ENCODE measurements at regions not wholly inside any gene's neighbourhood (a gene's known extent, or its start where the extent isn't known, plus 50 kb on each side); places are given as distances from the start of the nearest gene placed in this dataset.
A peak's percentile ranks its signal among the peaks of the same experiment; 100 is the strongest.

DNA sequence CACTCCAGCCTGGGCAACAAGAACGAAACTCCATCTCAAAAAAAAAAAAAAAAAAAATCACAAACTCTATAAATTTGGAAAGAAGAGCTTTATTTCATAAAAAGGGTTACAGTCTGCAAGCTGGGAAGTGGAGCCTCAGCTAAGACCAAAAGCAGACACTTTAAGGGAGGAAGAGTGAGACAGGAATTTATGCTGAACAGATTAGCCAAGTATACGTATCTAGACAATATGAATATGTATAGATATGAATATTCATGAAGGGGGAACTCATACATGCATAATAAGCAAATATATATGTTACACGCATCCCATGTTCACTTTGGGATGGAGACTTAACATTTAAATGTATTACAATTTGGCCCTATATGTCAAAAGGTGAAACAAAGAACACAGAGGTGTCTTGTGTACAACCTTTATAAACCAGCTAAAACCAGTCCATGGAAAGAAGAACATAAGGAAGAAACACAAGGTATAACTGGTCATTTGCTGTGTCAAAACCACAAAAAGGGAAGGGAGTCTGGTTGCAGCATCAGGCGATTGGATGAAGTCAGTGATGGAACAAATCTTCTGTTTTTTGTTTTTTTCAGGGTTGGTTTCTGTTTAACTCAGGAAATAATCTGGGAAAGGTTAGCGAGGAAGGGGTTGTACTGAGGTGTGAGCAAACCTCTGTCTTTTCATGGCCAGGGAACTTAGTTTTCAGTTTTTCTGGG, 130.0 kb upstream of the MAOA start:
- no peaks in the 10 kb centered on the region for H3K36me3 ChIP-seq (ENCODE audit: control insufficient read depth in 2 of 2, insufficient read depth in 1 of 2, low read length in 2 of 2)
- CTCF ChIA-PET = interaction anchor here (0.7 kb wide), 1 partner anchor 24 kb away, joined by 3 read pairs; no protein-coding TSS in a partner anchor
- H3K9me3 ChIP-seq (ENCODE audit: control insufficient read depth, insufficient read depth, low read depth, low read length) = no peaks in the 10 kb centered on the region
- no peak overlapping the region for H3K4me3 ChIP-seq (ENCODE audit: low read depth, low read length)
- H3K27ac ChIP-seq (ENCODE audit: extremely low read depth, low read depth, low read length) = no peak overlapping the region
- no peaks in the 10 kb centered on the region for H3K4me1 ChIP-seq (ENCODE audit: control insufficient read depth, insufficient read depth, low read length)
- POLR2A ChIA-PET = no interaction called here
- TF ChIP-seq MEIS1 (CRISPR knock-in tag; IDR thresholded peaks at IDR 0.05; ENCODE audit: borderline replicate concordance) = no peak
- TF ChIP-seq ZNF501 (tag by site-specific recombination; IDR thresholded peaks at IDR 0.05) = no peak
- no peak for TF ChIP-seq ZNF202 (tag by site-specific recombination; IDR thresholded peaks at IDR 0.05; ENCODE audit: borderline replicate concordance)
- no peak for TF ChIP-seq ZNF561 (tag by site-specific recombination; IDR thresholded peaks at IDR 0.05; ENCODE audit: borderline replicate concordance)
- no peak for TF ChIP-seq HOXA7 (CRISPR knock-in tag; IDR thresholded peaks at IDR 0.05; ENCODE audit: borderline replicate concordance)
- TF ChIP-seq EGR2 (tag by site-specific recombination; IDR thresholded peaks at IDR 0.05; ENCODE audit: low read depth) = no peak
- no peak for TF ChIP-seq ZNF239 (tag by site-specific recombination; IDR thresholded peaks at IDR 0.05)
- TF ChIP-seq ZBTB1 (tag by site-specific recombination; IDR thresholded peaks at IDR 0.05) = no peak
- TF ChIP-seq ZNF121 (tag by site-specific recombination; IDR thresholded peaks at IDR 0.05) = no peak
- no peak for TF ChIP-seq OSR2 (tag by site-specific recombination; IDR thresholded peaks at IDR 0.05)
- TF ChIP-seq ZNF274 (IDR thresholded peaks at IDR 0.05; ENCODE audit: low read length) = no peak
- no peak for TF ChIP-seq ZNF274 (tag by site-specific recombination; IDR thresholded peaks at IDR 0.05; ENCODE audit: borderline replicate concordance)
- no peak for TF ChIP-seq FEZF1 (tag by site-specific recombination; IDR thresholded peaks at IDR 0.05)
- TF ChIP-seq ZNF768 (tag by site-specific recombination; IDR thresholded peaks at IDR 0.05) = no peak

DNA sequence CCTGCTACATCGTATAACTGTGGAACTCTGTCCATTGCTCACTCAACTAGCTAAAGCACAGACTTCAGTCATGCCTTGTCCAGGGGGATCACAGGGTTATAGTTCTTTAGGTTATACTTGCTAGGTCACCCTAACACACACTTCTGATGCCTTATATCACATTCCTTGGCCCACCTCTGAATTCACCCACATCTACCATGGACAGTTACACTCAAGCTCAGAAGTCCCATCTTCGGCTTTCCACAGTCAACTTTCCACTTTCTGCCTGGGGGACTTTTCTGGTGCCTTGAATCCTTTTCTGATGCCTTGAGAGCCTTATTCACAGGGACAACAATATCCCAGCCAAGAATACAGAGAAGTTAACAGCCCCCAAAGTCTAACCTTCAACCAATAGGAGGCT, 129.2 kb upstream of the MAOA start:
- no peaks in the 10 kb centered on the region for H3K9me3 ChIP-seq (ENCODE audit: control insufficient read depth, insufficient read depth, low read depth, low read length)
- no peak overlapping the region for H3K27ac ChIP-seq (ENCODE audit: extremely low read depth, low read depth, low read length)

More for the DNA sequence above, 129.2 kb upstream of the MAOA start:
- Histone ChIP-seq H3K4me1 (ENCODE audit: control insufficient read depth, insufficient read depth, low read length) (no peaks in the 10 kb centered on the region), H3K36me3 (ENCODE audit: control insufficient read depth in 2 of 2, insufficient read depth in 1 of 2, low read length in 2 of 2) (no peaks in the 10 kb centered on the region), H3K4me3 (ENCODE audit: low read depth, low read length) (no peak overlapping the region)
- TF ChIP-seq, protein P1, sequence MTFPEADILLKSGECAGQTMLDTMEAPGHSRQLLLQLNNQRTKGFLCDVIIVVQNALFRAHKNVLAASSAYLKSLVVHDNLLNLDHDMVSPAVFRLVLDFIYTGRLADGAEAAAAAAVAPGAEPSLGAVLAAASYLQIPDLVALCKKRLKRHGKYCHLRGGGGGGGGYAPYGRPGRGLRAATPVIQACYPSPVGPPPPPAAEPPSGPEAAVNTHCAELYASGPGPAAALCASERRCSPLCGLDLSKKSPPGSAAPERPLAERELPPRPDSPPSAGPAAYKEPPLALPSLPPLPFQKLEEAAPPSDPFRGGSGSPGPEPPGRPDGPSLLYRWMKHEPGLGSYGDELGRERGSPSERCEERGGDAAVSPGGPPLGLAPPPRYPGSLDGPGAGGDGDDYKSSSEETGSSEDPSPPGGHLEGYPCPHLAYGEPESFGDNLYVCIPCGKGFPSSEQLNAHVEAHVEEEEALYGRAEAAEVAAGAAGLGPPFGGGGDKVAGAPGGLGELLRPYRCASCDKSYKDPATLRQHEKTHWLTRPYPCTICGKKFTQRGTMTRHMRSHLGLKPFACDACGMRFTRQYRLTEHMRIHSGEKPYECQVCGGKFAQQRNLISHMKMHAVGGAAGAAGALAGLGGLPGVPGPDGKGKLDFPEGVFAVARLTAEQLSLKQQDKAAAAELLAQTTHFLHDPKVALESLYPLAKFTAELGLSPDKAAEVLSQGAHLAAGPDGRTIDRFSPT (tag by site-specific recombination; IDR thresholded peaks at IDR 0.05) = no peak
- peak; percentile 78 for TF ChIP-seq REST (tag by site-specific recombination; IDR thresholded peaks at IDR 0.05)
- ChIA-PET CTCF (interaction anchor here (0.7 kb wide), 1 partner anchor 23 kb away, joined by 3 read pairs; no protein-coding TSS in a partner anchor), POLR2A (no interaction called here)
